ENCODE measurements at regions not wholly inside any gene's neighbourhood (a gene's known extent, or its start where the extent isn't known, plus 50 kb on each side); places are given as distances from the start of the nearest gene placed in this dataset.

DNA sequence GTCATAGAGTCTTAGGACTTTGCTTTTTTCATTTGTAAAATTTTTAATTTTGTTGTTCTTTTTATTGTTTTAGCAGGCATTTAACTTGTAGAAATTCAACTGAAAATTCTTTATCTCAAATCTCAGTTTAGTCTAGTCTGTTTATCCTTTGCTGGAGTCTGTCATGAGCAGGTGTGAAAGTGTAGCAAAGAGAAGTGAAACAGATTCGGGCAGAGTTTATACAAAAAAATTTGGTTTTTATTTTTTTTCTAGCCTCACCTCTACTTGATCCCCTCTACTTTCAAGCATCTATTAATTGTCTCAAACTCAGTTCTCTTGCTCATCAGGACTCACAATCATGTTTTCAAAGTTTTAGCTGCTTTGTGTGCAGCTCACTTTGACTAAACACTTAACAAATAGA, 655.2 kb downstream of the HDGFL1 start:
- Histone ChIP-seq H3K27ac (ENCODE audit: low read depth, low read length) (no peak overlapping the region), H4K20me1 (ENCODE audit: control insufficient read depth, insufficient read depth, low read depth, low read length) (no peaks in the 10 kb centered on the region), H3K27me3 (ENCODE audit: control insufficient read depth, low read length) (no peaks in the 10 kb centered on the region), H3K4me3 (ENCODE audit: low read length) (no peak overlapping the region), H3K79me2 (ENCODE audit: control insufficient read depth, low read length) (no peaks in the 10 kb centered on the region), H3K9me3 (ENCODE audit: control insufficient read depth, insufficient read depth, low read length) (no peaks in the 10 kb centered on the region), H3F3A (ENCODE audit: control insufficient read depth, insufficient read depth) (no peaks in the 10 kb centered on the region), H3K4me2 (ENCODE audit: low read length) (no peak overlapping the region), H3K9me2 (replicated peaks; ENCODE audit: control insufficient read depth, low read length) (no peaks in the 10 kb centered on the region), H3K36me3 (ENCODE audit: control insufficient read depth, low read length) (no peaks in the 10 kb centered on the region), H3K4me1 (ENCODE audit: control insufficient read depth, low read length) (no peaks in the 10 kb centered on the region)
- TF ChIP-seq EZH2phosphoT487 (IDR thresholded peaks at IDR 0.05; ENCODE audit: borderline replicate concordance, low read length), result no peak
- TF ChIP-seq, protein P1, sequence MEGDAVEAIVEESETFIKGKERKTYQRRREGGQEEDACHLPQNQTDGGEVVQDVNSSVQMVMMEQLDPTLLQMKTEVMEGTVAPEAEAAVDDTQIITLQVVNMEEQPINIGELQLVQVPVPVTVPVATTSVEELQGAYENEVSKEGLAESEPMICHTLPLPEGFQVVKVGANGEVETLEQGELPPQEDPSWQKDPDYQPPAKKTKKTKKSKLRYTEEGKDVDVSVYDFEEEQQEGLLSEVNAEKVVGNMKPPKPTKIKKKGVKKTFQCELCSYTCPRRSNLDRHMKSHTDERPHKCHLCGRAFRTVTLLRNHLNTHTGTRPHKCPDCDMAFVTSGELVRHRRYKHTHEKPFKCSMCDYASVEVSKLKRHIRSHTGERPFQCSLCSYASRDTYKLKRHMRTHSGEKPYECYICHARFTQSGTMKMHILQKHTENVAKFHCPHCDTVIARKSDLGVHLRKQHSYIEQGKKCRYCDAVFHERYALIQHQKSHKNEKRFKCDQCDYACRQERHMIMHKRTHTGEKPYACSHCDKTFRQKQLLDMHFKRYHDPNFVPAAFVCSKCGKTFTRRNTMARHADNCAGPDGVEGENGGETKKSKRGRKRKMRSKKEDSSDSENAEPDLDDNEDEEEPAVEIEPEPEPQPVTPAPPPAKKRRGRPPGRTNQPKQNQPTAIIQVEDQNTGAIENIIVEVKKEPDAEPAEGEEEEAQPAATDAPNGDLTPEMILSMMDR (IDR thresholded peaks at IDR 0.05; ENCODE audit: low read depth, low read length, poor library complexity, severe bottlenecking), result no peak

DNA sequence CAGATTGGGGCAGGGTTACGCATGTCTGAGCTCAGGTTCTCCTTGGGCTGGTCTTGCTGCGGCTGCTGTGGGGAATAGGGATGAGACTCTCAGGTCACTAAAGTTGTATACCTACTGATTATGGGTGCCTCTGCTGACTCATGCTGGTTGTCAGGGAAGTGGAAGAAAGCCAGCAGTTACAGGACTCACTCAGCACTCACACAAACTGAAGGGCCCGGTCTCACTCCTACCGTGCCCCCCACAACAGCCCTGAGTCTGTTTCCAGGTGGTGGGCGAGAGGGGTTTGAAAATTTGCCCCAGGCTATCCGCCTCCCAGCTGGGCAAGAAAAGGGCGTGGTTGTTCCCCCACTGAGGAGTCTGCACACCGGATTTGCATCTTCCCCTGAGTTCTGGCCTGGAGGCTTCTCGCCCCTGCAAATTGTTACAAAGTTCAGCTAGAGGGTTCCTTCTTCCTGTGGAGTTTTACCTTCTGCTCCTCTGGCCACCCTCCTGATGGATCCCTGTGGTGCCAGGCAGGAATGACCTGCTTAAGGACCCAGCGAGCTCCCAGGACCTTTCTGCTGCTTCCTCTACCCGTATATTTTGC, 659.2 kb downstream of the HDGFL1 start:
- Histone ChIP-seq H3K4me1 (ENCODE audit: control insufficient read depth, low read length) (no peaks in the 10 kb centered on the region), H4K20me1 (ENCODE audit: control insufficient read depth, insufficient read depth, low read depth, low read length) (no peaks in the 10 kb centered on the region), H3K9me3 (ENCODE audit: control insufficient read depth, insufficient read depth, low read length) (no peaks in the 10 kb centered on the region), H3K9me2 (replicated peaks; ENCODE audit: control insufficient read depth, low read length) (no peaks in the 10 kb centered on the region; the same call in 1 of the 2 replicates), H3K27ac (ENCODE audit: low read depth, low read length) (no peak overlapping the region), H3K79me2 (ENCODE audit: control insufficient read depth, low read length) (no peaks in the 10 kb centered on the region), H3K27me3 (ENCODE audit: control insufficient read depth, low read length) (no peaks in the 10 kb centered on the region), H3K36me3 (ENCODE audit: control insufficient read depth, low read length) (no peaks in the 10 kb centered on the region), H3K4me3 (ENCODE audit: low read length) (no peak overlapping the region), H3K4me2 (ENCODE audit: low read length) (no peak overlapping the region), H3F3A (ENCODE audit: control insufficient read depth, insufficient read depth) (no peaks in the 10 kb centered on the region)
- TF ChIP-seq, protein P1 (IDR thresholded peaks at IDR 0.05; ENCODE audit: low read depth, low read length, poor library complexity, severe bottlenecking), result no peak
- no peak for TF ChIP-seq EZH2phosphoT487 (IDR thresholded peaks at IDR 0.05; ENCODE audit: borderline replicate concordance, low read length)

DNA sequence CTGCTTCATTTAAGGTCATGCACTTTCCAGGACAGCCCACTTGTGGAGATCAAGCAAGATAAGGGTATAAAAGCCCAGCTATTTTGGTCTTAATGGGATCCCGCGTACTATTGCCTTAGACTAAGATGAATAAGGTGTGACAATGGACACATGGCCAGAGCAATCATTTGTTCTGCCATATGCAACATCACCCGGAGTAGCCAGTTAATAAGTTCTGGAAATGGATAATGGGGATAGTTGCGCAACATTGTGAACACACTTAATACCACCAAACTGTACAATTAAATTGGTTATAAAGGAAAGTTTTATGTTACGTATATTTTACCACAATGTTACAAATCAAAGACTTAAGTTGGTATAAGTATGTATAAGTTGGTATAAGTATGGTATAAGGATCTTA, 674.5 kb downstream of the HDGFL1 start:
- Histone ChIP-seq H3K36me3 (ENCODE audit: control insufficient read depth, low read length) (no peaks in the 10 kb centered on the region), H3K27ac (ENCODE audit: low read depth, low read length) (no peak overlapping the region), H3K4me1 (ENCODE audit: control insufficient read depth, low read length) (no peaks in the 10 kb centered on the region), H3F3A (ENCODE audit: control insufficient read depth, insufficient read depth) (no peaks in the 10 kb centered on the region), H4K20me1 (ENCODE audit: control insufficient read depth, insufficient read depth, low read depth, low read length) (no peaks in the 10 kb centered on the region), H3K9me2 (replicated peaks; ENCODE audit: control insufficient read depth, low read length) (no peaks in the 10 kb centered on the region), H3K4me2 (ENCODE audit: low read length) (no peak overlapping the region), H3K9me3 (ENCODE audit: control insufficient read depth, insufficient read depth, low read length) (0 out of 2 replicates have a peak, but pooled peaks cover 3% of the 10 kb centered on the region), H3K27me3 (ENCODE audit: control insufficient read depth, low read length) (no peaks in the 10 kb centered on the region), H3K4me3 (ENCODE audit: low read length) (no peak overlapping the region), H3K79me2 (ENCODE audit: control insufficient read depth, low read length) (no peaks in the 10 kb centered on the region)
- TF ChIP-seq, protein P1 (IDR thresholded peaks at IDR 0.05; ENCODE audit: low read depth, low read length, poor library complexity, severe bottlenecking), result no peak
- TF ChIP-seq EZH2phosphoT487 (IDR thresholded peaks at IDR 0.05; ENCODE audit: borderline replicate concordance, low read length), result no peak

All from DOHH2 (cell line).